ENCODE measurements at regions not wholly inside any gene's neighbourhood (a gene's known extent, or its start where the extent isn't known, plus 50 kb on each side); places are given as distances from the start of the nearest gene placed in this dataset.

DNA sequence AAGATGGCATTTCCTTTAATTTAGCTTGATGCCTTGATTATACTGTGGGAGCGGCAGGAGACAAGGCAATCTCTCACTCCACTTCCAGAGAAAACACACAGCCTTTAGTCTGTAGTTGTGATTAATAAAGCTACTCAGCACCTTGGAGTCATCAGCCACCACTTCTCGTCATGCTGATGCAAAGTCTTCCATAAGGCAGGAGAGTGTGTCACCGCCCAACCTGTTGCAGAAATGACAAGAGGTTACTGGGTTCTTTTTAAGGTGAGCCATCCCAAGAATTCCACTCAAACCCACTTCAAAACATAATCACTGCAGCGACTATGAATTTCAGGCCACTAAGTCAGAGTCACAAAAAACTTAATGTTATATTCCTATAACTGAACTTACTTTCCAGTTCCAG lies 223.9 kb upstream of the TOX3 start:
- TF ChIP-seq, protein P1, sequence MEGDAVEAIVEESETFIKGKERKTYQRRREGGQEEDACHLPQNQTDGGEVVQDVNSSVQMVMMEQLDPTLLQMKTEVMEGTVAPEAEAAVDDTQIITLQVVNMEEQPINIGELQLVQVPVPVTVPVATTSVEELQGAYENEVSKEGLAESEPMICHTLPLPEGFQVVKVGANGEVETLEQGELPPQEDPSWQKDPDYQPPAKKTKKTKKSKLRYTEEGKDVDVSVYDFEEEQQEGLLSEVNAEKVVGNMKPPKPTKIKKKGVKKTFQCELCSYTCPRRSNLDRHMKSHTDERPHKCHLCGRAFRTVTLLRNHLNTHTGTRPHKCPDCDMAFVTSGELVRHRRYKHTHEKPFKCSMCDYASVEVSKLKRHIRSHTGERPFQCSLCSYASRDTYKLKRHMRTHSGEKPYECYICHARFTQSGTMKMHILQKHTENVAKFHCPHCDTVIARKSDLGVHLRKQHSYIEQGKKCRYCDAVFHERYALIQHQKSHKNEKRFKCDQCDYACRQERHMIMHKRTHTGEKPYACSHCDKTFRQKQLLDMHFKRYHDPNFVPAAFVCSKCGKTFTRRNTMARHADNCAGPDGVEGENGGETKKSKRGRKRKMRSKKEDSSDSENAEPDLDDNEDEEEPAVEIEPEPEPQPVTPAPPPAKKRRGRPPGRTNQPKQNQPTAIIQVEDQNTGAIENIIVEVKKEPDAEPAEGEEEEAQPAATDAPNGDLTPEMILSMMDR (conservative IDR thresholded peaks at IDR 0.05): no peak
- no peak for TF ChIP-seq ZFX (IDR thresholded peaks at IDR 0.05)

All from C4-2B (cell line).